Inferior parietal cortex (tissue), 1 donor: ENCODE measurements at regions not wholly inside any gene's neighbourhood (a gene's known extent, or its start where the extent isn't known, plus 50 kb on each side); places are given as distances from the start of the nearest gene placed in this dataset.
A peak's percentile ranks its signal among the peaks of the same experiment; 100 is the strongest.
"Not testable (repeated sequence)": the region's sequence is repeated elsewhere in the genome, so short reads cannot be mapped to it uniquely, and the experiment has no call there.

ENCODE experiments used
- DNase-seq: peaks from one replicate; pipeline ENCODE4 v3.0.0-alpha.2; 2016; ENCODE audit errors: extremely low spot score

- DNase-seq, result not testable (repeated sequence)
Measured at GRCh38 chrX:140633105-140633504, 76.5 kb upstream of the LINC00632 start.

DNA sequence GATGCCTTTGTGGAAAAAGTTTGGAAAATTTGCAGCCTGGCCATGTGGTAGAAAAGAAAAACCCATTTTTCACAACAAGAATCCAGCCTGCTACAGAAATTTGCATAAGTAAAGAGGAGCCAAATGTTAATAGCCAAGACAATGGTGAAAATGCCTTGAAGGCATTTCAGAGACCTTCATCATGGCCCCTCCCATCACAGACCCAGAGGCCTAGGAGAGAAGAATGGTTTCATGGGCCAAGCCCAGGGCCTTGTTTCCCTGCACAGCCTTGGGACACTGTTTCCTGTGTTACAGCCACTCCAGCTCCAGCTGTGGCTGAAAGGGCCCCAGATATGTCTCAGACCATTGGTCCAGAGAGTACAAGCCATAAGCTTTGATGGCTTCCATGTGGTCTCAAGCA is 101.4 kb upstream of the LINC00632 start:
- DNase-seq, result no peak

DNA sequence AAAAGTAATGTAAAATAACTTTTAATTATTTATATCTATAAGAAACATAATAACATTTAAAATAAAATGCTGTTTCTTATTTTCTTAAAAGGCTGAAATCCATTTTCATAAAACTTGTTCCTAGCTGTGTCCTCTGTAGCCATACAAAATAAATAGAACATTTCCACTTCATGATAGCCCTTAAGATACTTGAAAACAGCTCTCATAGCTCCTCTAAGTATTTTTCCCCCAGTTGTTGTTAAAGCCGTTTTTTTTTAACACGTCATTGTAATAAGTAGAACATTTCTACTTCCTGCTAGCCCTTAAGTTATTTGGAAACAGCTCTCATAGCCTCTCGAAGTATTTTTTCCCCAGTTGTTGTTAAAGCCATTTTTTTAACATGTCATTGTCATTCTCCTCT is 97.3 kb upstream of the SOX3 start:
- no peak for DNase-seq

- no peak for DNase-seq
Measured at GRCh38 chrX:140599851-140600250, 95.0 kb upstream of the SOX3 start.

- DNase-seq, result no peak
Measured at GRCh38 chrX:140589657-140590056, 84.8 kb upstream of the SOX3 start.

DNA sequence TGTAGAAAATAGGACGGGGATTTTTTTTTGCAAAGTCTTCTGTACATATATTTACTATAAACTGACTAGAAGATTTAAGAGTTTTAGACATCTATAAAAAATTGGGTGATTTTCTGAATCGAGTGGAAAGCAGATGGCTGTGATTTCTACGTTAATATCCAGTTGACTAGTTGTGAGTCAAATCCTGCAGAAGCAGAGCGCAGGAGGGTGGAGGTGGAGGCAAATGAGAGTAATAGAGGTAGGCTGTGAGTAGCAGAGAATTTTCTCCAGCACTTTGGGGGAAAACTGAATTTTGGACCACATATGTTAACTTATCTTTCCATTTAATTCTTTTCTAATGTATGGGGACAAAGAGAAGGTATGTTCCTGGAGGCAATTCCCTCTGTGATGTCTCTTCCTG is 82.1 kb upstream of the SOX3 start:
- no peak for DNase-seq

GRCh38 chrX:140580478-140580877 is 75.6 kb upstream of the SOX3 start:
- no peak for DNase-seq

- peak; percentile 39 for DNase-seq
Measured at GRCh38 chrX:140572724-140573123, 67.9 kb upstream of the SOX3 start.

DNA sequence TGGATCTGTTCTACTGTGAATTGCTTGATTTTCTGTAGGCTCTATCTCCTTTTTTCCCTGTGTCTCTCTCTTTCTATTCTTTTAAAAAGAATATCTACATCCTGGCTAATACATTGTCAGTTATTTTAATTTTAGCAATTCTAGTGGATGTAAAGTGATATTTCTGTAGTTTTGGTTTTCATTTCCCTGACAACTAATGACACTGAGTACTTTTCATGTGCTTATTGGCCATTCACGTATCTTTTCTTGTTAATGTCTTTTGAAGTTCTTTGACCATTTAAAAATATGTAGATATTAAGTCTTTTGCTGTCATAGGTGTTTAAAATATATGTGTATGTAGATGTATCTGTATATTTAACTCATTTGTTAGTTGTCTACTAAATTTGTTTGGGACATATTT is 59.0 kb upstream of the SOX3 start:
- DNase-seq, result no peak
